ENCODE measurements at regions not wholly inside any gene's neighbourhood (a gene's known extent, or its start where the extent isn't known, plus 50 kb on each side); places are given as distances from the start of the nearest gene placed in this dataset.
"Not testable (repeated sequence)": the region's sequence is repeated elsewhere in the genome, so short reads cannot be mapped to it uniquely, and the experiment has no call there.

- DNase-seq = peak in 1 of 2 donors; percentile 10
Measured at GRCh38 chr2:22947741-22948140, 437.2 kb upstream of the KLHL29 start.

GRCh38 chr2:22950431-22950830, 434.5 kb upstream of the KLHL29 start:
- no peak for DNase-seq

GRCh38 chr2:22952656-22953225, 432.2 kb upstream of the KLHL29 start:
- DNase-seq = no peak

GRCh38 chr2:22957446-22957845, 427.5 kb upstream of the KLHL29 start:
- no peak for DNase-seq

GRCh38 chr2:22958308-22958707, 426.7 kb upstream of the KLHL29 start:
- DNase-seq = no peak

- DNase-seq = no peak
Measured at GRCh38 chr2:22967756-22968155, 417.2 kb upstream of the KLHL29 start.

GRCh38 chr2:22970284-22970975, 414.5 kb upstream of the KLHL29 start:
- DNase-seq = no peak

- DNase-seq = no peak
Measured at GRCh38 chr2:22970991-22971390, 414.0 kb upstream of the KLHL29 start.

- no peak for DNase-seq
Measured at GRCh38 chr2:22981785-22982184, 403.2 kb upstream of the KLHL29 start.

- DNase-seq = not testable (repeated sequence)
Measured at GRCh38 chr2:22984152-22984551, 400.8 kb upstream of the KLHL29 start.

GRCh38 chr2:22990246-22990645, 394.7 kb upstream of the KLHL29 start:
- no peak for DNase-seq

- DNase-seq = no peak
Measured at GRCh38 chr2:22991844-22992243, 393.1 kb upstream of the KLHL29 start.

- DNase-seq = no peak
Measured at GRCh38 chr2:22992441-22992840, 392.5 kb upstream of the KLHL29 start.

GRCh38 chr2:22993250-22993649, 391.7 kb upstream of the KLHL29 start:
- no peak for DNase-seq

GRCh38 chr2:22995576-22995975, 389.4 kb upstream of the KLHL29 start:
- no peak for DNase-seq

GRCh38 chr2:22996911-22997310, 388.1 kb upstream of the KLHL29 start:
- DNase-seq = no peak

- no peak for DNase-seq
Measured at GRCh38 chr2:22998359-22998758, 386.6 kb upstream of the KLHL29 start.

GRCh38 chr2:22999951-23000350, 385.0 kb upstream of the KLHL29 start:
- DNase-seq = no peak

GRCh38 chr2:23002234-23002633, 382.7 kb upstream of the KLHL29 start:
- no peak for DNase-seq

- no peak for DNase-seq
Measured at GRCh38 chr2:23005469-23005868, 379.5 kb upstream of the KLHL29 start.

- no peak for DNase-seq
Measured at GRCh38 chr2:23007631-23008235, 377.2 kb upstream of the KLHL29 start.

- DNase-seq = no peak
Measured at GRCh38 chr2:23008440-23008839, 376.5 kb upstream of the KLHL29 start.

GRCh38 chr2:23008951-23009350, 376.0 kb upstream of the KLHL29 start:
- DNase-seq = no peak

- no peak for DNase-seq
Measured at GRCh38 chr2:23009545-23010149, 375.3 kb upstream of the KLHL29 start.
